H1 (cell line): ENCODE measurements at regions not wholly inside any gene's neighbourhood (a gene's known extent, or its start where the extent isn't known, plus 50 kb on each side); places are given as distances from the start of the nearest gene placed in this dataset.

Source experiments
- CTCF ChIA-PET: fragments of 300-600 bp; sonication (Branson Sonifier 250); formaldehyde crosslinking; loops from one replicate; lab custom pipeline; 2021; ENCODE audit not compliant: partially characterized antibody; lab: Charles Lee
- POLR2A ChIA-PET: fragments of 300-600 bp; sonication (Branson Sonifier 250); formaldehyde crosslinking; loops from one replicate; lab custom pipeline; 2021; ENCODE audit warnings: inconsistent platforms; ENCODE audit not compliant: partially characterized antibody; lab: Charles Lee
- DNase-seq, 2 experiments: peaks; one replicate each; pipeline versions ENCODE4 v3.0.0 to v3.0.0-alpha.2; 2010 to 2022; ENCODE audit warnings: low spot score in 2 of 2, low read depth in 1 of 2, mixed read lengths in 1 of 2
- FAIRE-seq: peaks from 2 replicates; lab custom pipeline; 2011; peaks lifted over from hg19 to GRCh38; lab: Jason Lieb, UNC
- H2AFZ ChIP-seq: 2 replicates; pipeline ENCODE4 v1.8.1; 2012; ENCODE audit warnings: low read length, inconsistent platforms
- H2AK5ac ChIP-seq: 2 replicates; pipeline ENCODE4 v1.6.1; 2013; ENCODE audit warnings: low read depth, low read length
- H2BK120ac ChIP-seq: replicated peaks from 2 replicates; pipeline ENCODE3; 2013; ENCODE audit warnings: low read depth, low read length, inconsistent platforms
- H2BK12ac ChIP-seq: 2 replicates; pipeline ENCODE4 v1.6.1; 2013; ENCODE audit warnings: low read depth, low read length
- H2BK15ac ChIP-seq: 2 replicates; pipeline ENCODE4 v1.6.1; 2013; ENCODE audit warnings: low read length
- H2BK20ac ChIP-seq: 2 replicates; pipeline ENCODE4 v1.6.1; 2013; ENCODE audit warnings: low read length
- H2BK5ac ChIP-seq: 2 replicates; pipeline ENCODE4 v1.6.1; 2013; ENCODE audit warnings: low read depth, low read length
- H3K14ac ChIP-seq: 2 replicates; pipeline ENCODE4 v1.6.1; 2013; ENCODE audit warnings: inconsistent platforms; ENCODE audit not compliant: insufficient read length
- H3K18ac ChIP-seq: 2 replicates; pipeline ENCODE4 v1.6.1; 2013; ENCODE audit warnings: low read length; ENCODE audit errors: extremely low read depth
- H3K23ac ChIP-seq: 2 replicates; pipeline ENCODE4 v1.6.1; 2013; ENCODE audit warnings: inconsistent platforms; ENCODE audit not compliant: insufficient read length
- H3K23me2 ChIP-seq: 2 replicates; pipeline ENCODE4 v1.6.1; 2013; ENCODE audit warnings: low read depth, low read length
- H3K27ac ChIP-seq: 2 replicates; pipeline ENCODE4 v1.6.1; 2011; ENCODE audit warnings: low read depth, low read length, inconsistent platforms
- H3K27me3 ChIP-seq, 4 experiments: replicated peaks in 1 of 4; 1 replicate in 1 of 4; 2 replicates in 3 of 4; pipeline versions ENCODE4 v1.6.1 to v1.8.1; 2011 to 2013; ENCODE audit warnings: low read length in 3 of 4, mild to moderate bottlenecking in 3 of 4, inconsistent platforms in 2 of 4, mixed read lengths in 2 of 4, moderate library complexity in 1 of 4; ENCODE audit not compliant: control insufficient read depth in 3 of 4, insufficient read depth in 3 of 4; ENCODE audit errors: extremely low read depth in 1 of 4
- H3K36me3 ChIP-seq, 4 experiments: 2 replicates each; pipeline versions ENCODE4 v1.6.1 to v1.8.1; 2011 to 2013; ENCODE audit warnings: mild to moderate bottlenecking in 4 of 4, low read length in 3 of 4, moderate library complexity in 2 of 4, control low read depth in 1 of 4, inconsistent platforms in 1 of 4; ENCODE audit not compliant: insufficient read depth in 4 of 4, control insufficient read depth in 2 of 4
- H3K4ac ChIP-seq: replicated peaks from 2 replicates; pipeline ENCODE3; 2013; ENCODE audit warnings: low read length, low read depth, mixed read lengths, inconsistent platforms; ENCODE audit not compliant: insufficient read length
- H3K4me1 ChIP-seq, 4 experiments: replicated peaks in 1 of 4; 1 replicate in 1 of 4; 2 replicates in 3 of 4; pipeline versions ENCODE4 v1.6.1 to v1.8.1; 2011 to 2013; ENCODE audit warnings: low read length in 3 of 4, inconsistent platforms in 2 of 4, mixed read lengths in 1 of 4; ENCODE audit not compliant: insufficient read depth in 4 of 4, control insufficient read depth in 3 of 4
- H3K4me2 ChIP-seq, 2 experiments: 2 replicates each; pipeline versions ENCODE4 v1.6.1 to v1.8.1; 2011 to 2013; ENCODE audit warnings: low read depth in 2 of 2, low read length in 2 of 2, control low read depth in 1 of 2, inconsistent platforms in 1 of 2, mild to moderate bottlenecking in 1 of 2; ENCODE audit not compliant: insufficient read depth in 1 of 2
- H3K4me3 ChIP-seq, 4 experiments: fragments of 200-600, 300-600 bp in 1 of 4; sonication (generic), shearing (Covaris generic), sonication (Bioruptor Twin) in 1 of 4; 2 replicates each; pipeline versions ENCODE4 v1.5.1 to v1.8.1; 2011 to 2016; ENCODE audit warnings: low read length in 4 of 4, low read depth in 3 of 4, control low read depth in 2 of 4, inconsistent platforms in 2 of 4, mild to moderate bottlenecking in 2 of 4, mixed read lengths in 1 of 4, moderate library complexity in 1 of 4; ENCODE audit not compliant: insufficient read depth in 2 of 4; ENCODE audit errors: extremely low read depth in 1 of 4
- H3K56ac ChIP-seq: replicated peaks from 2 replicates; pipeline ENCODE3; 2013; ENCODE audit warnings: low read depth, mild to moderate bottlenecking, mixed read lengths, low read length, inconsistent platforms; ENCODE audit not compliant: insufficient read length
- H3K79me1 ChIP-seq: 2 replicates; pipeline ENCODE4 v1.6.1; 2013; ENCODE audit warnings: low read depth, low read length, control low read depth
- H3K79me2 ChIP-seq, 2 experiments: 2 replicates each; pipeline versions ENCODE4 v1.6.1 to v1.8.1; 2012 to 2013; ENCODE audit warnings: low read length in 2 of 2, mild to moderate bottlenecking in 2 of 2, inconsistent platforms in 1 of 2; ENCODE audit not compliant: insufficient read depth in 2 of 2, control insufficient read depth in 1 of 2
- H3K9ac ChIP-seq, 4 experiments: replicated peaks in 1 of 4; 1 replicate in 1 of 4; 2 replicates in 3 of 4; pipeline versions ENCODE4 v1.6.1 to v1.8.1; 2011 to 2013; ENCODE audit warnings: low read depth in 3 of 4, low read length in 3 of 4, control low read depth in 2 of 4, mild to moderate bottlenecking in 2 of 4, moderate library complexity in 2 of 4, inconsistent platforms in 1 of 4; ENCODE audit errors: extremely low read depth in 1 of 4
- H3K9me3 ChIP-seq, 2 experiments: 2 replicates each; pipeline versions ENCODE4 v1.6.1 to v1.8.1; 2012 to 2013; ENCODE audit warnings: mild to moderate bottlenecking in 2 of 2, moderate library complexity in 2 of 2, control low read depth in 1 of 2, inconsistent platforms in 1 of 2, low read depth in 1 of 2, low read length in 1 of 2, mixed read lengths in 1 of 2; ENCODE audit not compliant: insufficient read depth in 2 of 2
- H4K20me1 ChIP-seq, 2 experiments: replicated peaks in 1 of 2; 2 replicates each; pipeline versions ENCODE3 to v1.8.1; 2011 to 2013; ENCODE audit warnings: inconsistent platforms in 2 of 2, low read length in 2 of 2, mild to moderate bottlenecking in 1 of 2; ENCODE audit not compliant: insufficient read depth in 2 of 2, control insufficient read depth in 1 of 2
- H4K5ac ChIP-seq: 2 replicates; pipeline ENCODE4 v1.6.1; 2013; ENCODE audit warnings: low read length, low read depth, mixed read lengths, inconsistent platforms; ENCODE audit not compliant: insufficient read length
- H4K8ac ChIP-seq: 2 replicates; pipeline ENCODE4 v1.8.0; 2013; ENCODE audit warnings: mild to moderate bottlenecking, moderate library complexity, low read length, inconsistent platforms; ENCODE audit not compliant: insufficient read depth; ENCODE audit errors: extremely low read depth
- H4K91ac ChIP-seq: replicated peaks from 2 replicates; pipeline ENCODE3; 2013; ENCODE audit warnings: low read length, mixed read lengths, inconsistent platforms; ENCODE audit not compliant: insufficient read length
- RFX5 ChIP-seq: IDR thresholded peaks from 2 replicates; pipeline ENCODE4 v1.6.1; 2011; ENCODE audit warnings: low read depth, low read length, improper control_type of control experiment, borderline replicate concordance
- TEAD4 ChIP-seq: IDR thresholded peaks from 2 replicates; pipeline ENCODE4 v1.6.1; 2012; ENCODE audit warnings: low read depth, low read length, inconsistent platforms, mixed read lengths
- WGBS, 2 experiments: shearing (Covaris generic) in 1 of 2; methylation state at CpG; one replicate each; pipeline versions ENCODE4 v1.1.6 to v1.1.7; 2013 to 2015; ENCODE audit warnings: low lambda C conversion rate in 2 of 2, mixed read lengths in 2 of 2, inconsistent platforms in 1 of 2, low coverage in 1 of 2, missing lambda C conversion rate in 1 of 2; ENCODE audit not compliant: insufficient replicate concordance in 2 of 2, insufficient coverage in 1 of 2, insufficient read length in 1 of 2; ENCODE audit errors: extremely low coverage in 1 of 2, missing lambda C conversion rate in 1 of 2; 5-methylcytosine and 5-hydroxymethylcytosine counted together

- no peak overlapping the region for H4K5ac ChIP-seq
- H3K27ac ChIP-seq, result no peak overlapping the region
- no peaks in the 10 kb centered on the region for H3K27me3 ChIP-seq
- no peaks in the 10 kb centered on the region for H3K79me1 ChIP-seq
- H3K9ac ChIP-seq, result no peak overlapping the region
- no peak overlapping the region for H3K4me2 ChIP-seq
- no peaks in the 10 kb centered on the region for H3K79me2 ChIP-seq
- DNase-seq (no peak), FAIRE-seq (no peak)
- no peak overlapping the region for H4K8ac ChIP-seq
- H3K4ac ChIP-seq, result no peak overlapping the region
- no peak overlapping the region for H2AFZ ChIP-seq
- no peak overlapping the region for H3K4me3 ChIP-seq
- no peak overlapping the region for H2BK15ac ChIP-seq
- H3K18ac ChIP-seq, result no peak overlapping the region
- WGBS, 2 experiments, result 55% methylated on average over 3 of the region's 3 CpGs; no CpG with 5 or more reads in 1 of the 2 experiments
- POLR2A ChIA-PET, result no interaction called here
- no peaks in the 10 kb centered on the region for H3K9me3 ChIP-seq
- no peaks in the 10 kb centered on the region for H3K36me3 ChIP-seq
- no peak overlapping the region for H2AK5ac ChIP-seq
- no peak overlapping the region for H4K91ac ChIP-seq
- H4K20me1 ChIP-seq, result no peaks in the 10 kb centered on the region
- no peak overlapping the region; the same call in 1 of the 2 replicates for H2BK20ac ChIP-seq
- no peak overlapping the region for H3K23ac ChIP-seq
- H2BK5ac ChIP-seq, result no peak overlapping the region
- H3K56ac ChIP-seq, result no peak overlapping the region
- H3K23me2 ChIP-seq, result no peaks in the 10 kb centered on the region
- TF ChIP-seq TEAD4, result peak; percentile 68
- no peak for TF ChIP-seq RFX5
- no peak overlapping the region for H3K14ac ChIP-seq
- no peak overlapping the region for H2BK120ac ChIP-seq
- no peak overlapping the region for H2BK12ac ChIP-seq
- H3K4me1 ChIP-seq, result peaks cover 3 to 20% (median 8%) of the 10 kb centered on the region in 4 experiments; a peak in 6 of 7 replicates
- CTCF ChIA-PET, result interaction anchor here (0.6 to 3.8 kb wide), 6 partner anchors 9 to 658 kb away, joined by 3 to 23 read pairs (median 6); no protein-coding TSS in a partner anchor
Observed at GRCh38 chr6:6715465-6715864, 126.9 kb downstream of the LY86 start.
